ENCODE measurements at regions not wholly inside any gene's neighbourhood (a gene's known extent, or its start where the extent isn't known, plus 50 kb on each side); places are given as distances from the start of the nearest gene placed in this dataset.

- Histone ChIP-seq H3K9ac (ENCODE audit: low read depth, low read length) (no peak overlapping the region), H3K27me3 (ENCODE audit: control insufficient read depth, insufficient read depth, low read length) (no peaks in the 10 kb centered on the region), H3K36me3 (ENCODE audit: insufficient read depth, low read length) (no peaks in the 10 kb centered on the region), H3K4me1 (ENCODE audit: control insufficient read depth, insufficient read depth, low read length) (no peaks in the 10 kb centered on the region), H3K9me3 (replicated peaks; ENCODE audit: low read length) (no peaks in the 10 kb centered on the region), H3K4me3 (ENCODE audit: low read length) (no peak overlapping the region), H3K4me2 (ENCODE audit: low read length) (no peak overlapping the region)
Measured at GRCh38 chr14:98853063-98853729, 418.8 kb downstream of the BCL11B start.

DNA sequence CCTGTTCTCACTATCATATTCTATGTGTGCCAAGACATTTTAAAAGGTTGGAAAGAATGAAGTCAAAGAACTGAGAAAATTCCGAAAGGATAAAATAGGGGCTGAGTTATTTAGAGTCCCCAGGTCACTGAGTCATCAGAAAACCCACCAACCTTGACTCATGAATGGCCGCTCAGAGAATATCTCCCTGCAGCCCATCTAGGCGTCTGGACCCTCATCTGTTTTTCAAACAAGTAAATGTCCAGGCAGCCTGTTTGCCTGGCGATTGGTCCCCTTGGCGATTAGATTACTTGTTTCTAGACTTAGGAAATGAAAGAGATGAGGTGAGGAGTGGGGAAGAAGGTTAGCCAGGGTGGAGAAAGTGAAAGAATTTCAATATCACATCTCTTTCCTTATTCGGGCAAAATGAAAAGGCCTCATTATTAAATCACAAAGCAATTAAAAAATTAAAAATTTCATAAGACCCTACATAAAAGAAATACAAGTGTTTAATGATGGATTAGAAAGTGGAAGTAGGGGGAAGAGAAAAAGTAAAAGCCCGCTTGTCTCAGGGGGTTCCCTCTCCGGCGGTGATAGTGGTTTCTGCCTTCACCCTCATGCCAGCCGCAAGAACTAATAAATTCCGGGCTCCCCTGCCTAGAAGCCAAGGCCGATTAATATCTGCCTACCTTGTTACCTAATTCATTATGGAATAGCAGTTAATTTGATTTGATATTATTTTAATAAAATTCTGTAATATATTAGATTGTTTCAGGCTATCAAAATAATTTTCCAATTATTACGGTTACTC lies 415.9 kb downstream of the BCL11B start:
- Histone ChIP-seq H3K4me3 (ENCODE audit: low read length) (no peak overlapping the region), H3K4me1 (ENCODE audit: control insufficient read depth, insufficient read depth, low read length) (no peaks in the 10 kb centered on the region), H3K9ac (ENCODE audit: low read depth, low read length) (no peak overlapping the region), H3K4me2 (ENCODE audit: low read length) (no peak overlapping the region), H3K9me3 (replicated peaks; ENCODE audit: low read length) (peaks cover 12% of the 10 kb centered on the region), H3K36me3 (ENCODE audit: insufficient read depth, low read length) (no peaks in the 10 kb centered on the region), H3K27me3 (ENCODE audit: control insufficient read depth, insufficient read depth, low read length) (no peaks in the 10 kb centered on the region)

- no peaks in the 10 kb centered on the region for H3K27me3 ChIP-seq (ENCODE audit: control insufficient read depth, insufficient read depth, low read length)
- no peaks in the 10 kb centered on the region for H3K36me3 ChIP-seq (ENCODE audit: insufficient read depth, low read length)
- no peak overlapping the region for H3K4me3 ChIP-seq (ENCODE audit: low read length)
- no peak overlapping the region for H3K4me2 ChIP-seq (ENCODE audit: low read length)
- H3K9ac ChIP-seq (ENCODE audit: low read depth, low read length): no peak overlapping the region
- H3K9me3 ChIP-seq (replicated peaks; ENCODE audit: low read length): peaks cover 12% of the 10 kb centered on the region
- no peaks in the 10 kb centered on the region for H3K4me1 ChIP-seq (ENCODE audit: control insufficient read depth, insufficient read depth, low read length)
Measured at GRCh38 chr14:98858158-98858557, 413.8 kb downstream of the BCL11B start.

DNA sequence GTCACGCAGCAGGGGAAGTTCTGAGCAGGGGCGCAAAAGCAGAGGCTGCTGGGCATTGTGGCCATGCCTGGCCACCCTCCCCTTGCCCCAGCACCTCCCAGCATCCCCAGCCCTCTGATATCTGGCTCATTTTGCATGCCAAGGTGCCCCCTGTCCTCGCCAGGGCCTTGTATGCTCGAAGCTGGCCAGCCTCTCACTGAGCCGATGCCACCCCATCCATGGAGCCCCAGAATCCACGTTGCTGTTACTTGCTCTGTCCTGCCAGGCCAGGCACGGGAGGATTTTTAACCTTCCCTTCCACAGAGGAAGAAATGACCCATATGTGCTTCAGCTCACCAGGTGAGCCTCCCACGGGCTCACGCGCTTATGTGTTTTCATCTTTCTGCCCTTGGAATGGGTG lies 413.4 kb downstream of the BCL11B start:
- Histone ChIP-seq H3K4me2 (ENCODE audit: low read length) (no peak overlapping the region), H3K9me3 (replicated peaks; ENCODE audit: low read length) (peaks cover 12% of the 10 kb centered on the region), H3K36me3 (ENCODE audit: insufficient read depth, low read length) (no peaks in the 10 kb centered on the region), H3K9ac (ENCODE audit: low read depth, low read length) (no peak overlapping the region), H3K4me1 (ENCODE audit: control insufficient read depth, insufficient read depth, low read length) (no peaks in the 10 kb centered on the region), H3K4me3 (ENCODE audit: low read length) (no peak overlapping the region), H3K27me3 (ENCODE audit: control insufficient read depth, insufficient read depth, low read length) (no peaks in the 10 kb centered on the region)

- Histone ChIP-seq H3K4me2 (ENCODE audit: low read length) (no peak overlapping the region), H3K36me3 (ENCODE audit: insufficient read depth, low read length) (no peaks in the 10 kb centered on the region), H3K9me3 (replicated peaks; ENCODE audit: low read length) (peaks cover 17% of the 10 kb centered on the region), H3K9ac (ENCODE audit: low read depth, low read length) (no peak overlapping the region), H3K27me3 (ENCODE audit: control insufficient read depth, insufficient read depth, low read length) (no peaks in the 10 kb centered on the region), H3K4me1 (ENCODE audit: control insufficient read depth, insufficient read depth, low read length) (no peaks in the 10 kb centered on the region), H3K4me3 (ENCODE audit: low read length) (no peak overlapping the region)
Measured at GRCh38 chr14:98859301-98859700, 412.7 kb downstream of the BCL11B start.

- no peaks in the 10 kb centered on the region for H3K36me3 ChIP-seq (ENCODE audit: insufficient read depth, low read length)
- no peak overlapping the region for H3K9ac ChIP-seq (ENCODE audit: low read depth, low read length)
- H3K4me2 ChIP-seq (ENCODE audit: low read length): no peak overlapping the region
- no peak overlapping the region for H3K4me3 ChIP-seq (ENCODE audit: low read length)
- peaks cover 20% of the 10 kb centered on the region for H3K9me3 ChIP-seq (replicated peaks; ENCODE audit: low read length)
- H3K27me3 ChIP-seq (ENCODE audit: control insufficient read depth, insufficient read depth, low read length): no peaks in the 10 kb centered on the region
- H3K4me1 ChIP-seq (ENCODE audit: control insufficient read depth, insufficient read depth, low read length): no peaks in the 10 kb centered on the region
Measured at GRCh38 chr14:98864211-98864610, 407.8 kb downstream of the BCL11B start.

GRCh38 chr14:98867146-98867545 lies 404.9 kb downstream of the BCL11B start:
- Histone ChIP-seq H3K4me3 (ENCODE audit: low read length) (no peak overlapping the region), H3K4me2 (ENCODE audit: low read length) (no peak overlapping the region), H3K27me3 (ENCODE audit: control insufficient read depth, insufficient read depth, low read length) (no peaks in the 10 kb centered on the region), H3K9ac (ENCODE audit: low read depth, low read length) (no peak overlapping the region), H3K9me3 (replicated peaks; ENCODE audit: low read length) (peaks cover 22% of the 10 kb centered on the region), H3K36me3 (ENCODE audit: insufficient read depth, low read length) (no peaks in the 10 kb centered on the region), H3K4me1 (ENCODE audit: control insufficient read depth, insufficient read depth, low read length) (no peaks in the 10 kb centered on the region)

- Histone ChIP-seq H3K36me3 (ENCODE audit: insufficient read depth, low read length) (no peaks in the 10 kb centered on the region), H3K27me3 (ENCODE audit: control insufficient read depth, insufficient read depth, low read length) (no peaks in the 10 kb centered on the region)
Measured at GRCh38 chr14:98867726-98868125, 404.3 kb downstream of the BCL11B start.

GRCh38 chr14:98868866-98869265 lies 403.1 kb downstream of the BCL11B start:
- H3K9me3 ChIP-seq (replicated peaks; ENCODE audit: low read length): peaks cover 26% of the 10 kb centered on the region
- H3K36me3 ChIP-seq (ENCODE audit: insufficient read depth, low read length): no peaks in the 10 kb centered on the region
- no peak overlapping the region for H3K9ac ChIP-seq (ENCODE audit: low read depth, low read length)
- H3K4me1 ChIP-seq (ENCODE audit: control insufficient read depth, insufficient read depth, low read length): no peaks in the 10 kb centered on the region
- no peaks in the 10 kb centered on the region for H3K27me3 ChIP-seq (ENCODE audit: control insufficient read depth, insufficient read depth, low read length)
- no peak overlapping the region for H3K4me2 ChIP-seq (ENCODE audit: low read length)
- no peak overlapping the region for H3K4me3 ChIP-seq (ENCODE audit: low read length)

More at GRCh38 chr14:98867726-98868125, 404.3 kb downstream of the BCL11B start:
- H3K9me3 ChIP-seq (replicated peaks; ENCODE audit: low read length): peaks cover 25% of the 10 kb centered on the region
- no peak overlapping the region for H3K4me2 ChIP-seq (ENCODE audit: low read length)
- no peak overlapping the region for H3K4me3 ChIP-seq (ENCODE audit: low read length)
- H3K4me1 ChIP-seq (ENCODE audit: control insufficient read depth, insufficient read depth, low read length): no peaks in the 10 kb centered on the region
- no peak overlapping the region for H3K9ac ChIP-seq (ENCODE audit: low read depth, low read length)

DNA sequence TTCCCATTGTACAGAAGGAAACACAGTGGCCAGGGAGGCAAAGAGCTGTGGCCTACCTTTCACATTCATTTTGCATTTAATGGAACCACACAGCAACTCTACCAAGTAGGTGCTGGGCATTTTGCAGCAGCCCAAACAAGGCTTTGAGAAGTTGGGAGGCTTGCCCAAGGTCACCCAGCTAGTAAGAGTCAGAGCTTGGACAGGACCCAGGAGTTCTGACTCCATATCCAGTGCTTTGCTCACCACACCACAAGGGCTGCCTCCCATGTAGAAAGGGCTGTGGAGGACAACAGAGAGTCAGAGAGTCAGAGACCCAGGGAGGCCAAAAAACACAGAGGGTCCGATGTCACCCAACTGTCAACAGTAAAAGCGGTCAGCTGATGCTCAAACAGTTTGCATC lies 400.2 kb downstream of the BCL11B start:
- Histone ChIP-seq H3K9me3 (replicated peaks; ENCODE audit: low read length) (peaks cover 18% of the 10 kb centered on the region), H3K4me2 (ENCODE audit: low read length) (no peak overlapping the region), H3K4me3 (ENCODE audit: low read length) (no peak overlapping the region), H3K27me3 (ENCODE audit: control insufficient read depth, insufficient read depth, low read length) (no peaks in the 10 kb centered on the region), H3K9ac (ENCODE audit: low read depth, low read length) (no peak overlapping the region), H3K4me1 (ENCODE audit: control insufficient read depth, insufficient read depth, low read length) (no peaks in the 10 kb centered on the region), H3K36me3 (ENCODE audit: insufficient read depth, low read length) (no peaks in the 10 kb centered on the region)

- no peak overlapping the region for H3K4me3 ChIP-seq (ENCODE audit: low read length)
- H3K27me3 ChIP-seq (ENCODE audit: control insufficient read depth, insufficient read depth, low read length): no peaks in the 10 kb centered on the region
- no peak overlapping the region for H3K4me2 ChIP-seq (ENCODE audit: low read length)
- H3K4me1 ChIP-seq (ENCODE audit: control insufficient read depth, insufficient read depth, low read length): no peaks in the 10 kb centered on the region
- H3K9me3 ChIP-seq (replicated peaks; ENCODE audit: low read length): peaks cover 14% of the 10 kb centered on the region
- no peak overlapping the region for H3K9ac ChIP-seq (ENCODE audit: low read depth, low read length)
- H3K36me3 ChIP-seq (ENCODE audit: insufficient read depth, low read length): no peaks in the 10 kb centered on the region
Measured at GRCh38 chr14:98877065-98877464, 394.9 kb downstream of the BCL11B start.

DNA sequence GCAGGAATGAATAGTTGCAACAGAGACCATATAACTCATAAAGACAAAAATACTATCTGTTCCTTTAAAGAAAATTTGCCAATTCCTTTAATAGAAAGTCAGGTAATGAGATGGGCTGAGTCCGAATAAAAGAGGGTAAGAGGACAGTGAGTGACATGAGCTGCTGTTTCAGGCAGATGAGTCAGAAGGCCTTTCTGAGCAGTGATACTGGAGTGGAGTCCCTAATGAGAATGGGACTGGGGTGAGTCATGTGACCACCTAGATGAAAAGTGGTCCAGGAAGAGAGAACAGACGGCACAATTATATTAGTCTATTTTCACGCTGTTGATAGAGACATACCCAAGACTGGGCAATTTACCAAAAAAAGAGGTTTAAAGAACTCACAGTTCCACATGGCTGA lies 393.7 kb downstream of the BCL11B start:
- H3K36me3 ChIP-seq (ENCODE audit: insufficient read depth, low read length): no peaks in the 10 kb centered on the region
- H3K4me1 ChIP-seq (ENCODE audit: control insufficient read depth, insufficient read depth, low read length): no peaks in the 10 kb centered on the region
- no peaks in the 10 kb centered on the region for H3K27me3 ChIP-seq (ENCODE audit: control insufficient read depth, insufficient read depth, low read length)
- no peak overlapping the region for H3K9ac ChIP-seq (ENCODE audit: low read depth, low read length)
- H3K9me3 ChIP-seq (replicated peaks; ENCODE audit: low read length): peaks cover 10% of the 10 kb centered on the region
- no peak overlapping the region for H3K4me3 ChIP-seq (ENCODE audit: low read length)
- no peak overlapping the region for H3K4me2 ChIP-seq (ENCODE audit: low read length)

All from skeletal muscle satellite cell (primary cell).